ENCODE measurements at regions not wholly inside any gene's neighbourhood (a gene's known extent, or its start where the extent isn't known, plus 50 kb on each side); places are given as distances from the start of the nearest gene placed in this dataset.

- H3K9me3 ChIP-seq (ENCODE audit: control insufficient read depth, low read depth, low read length): peaks cover under 1% of the 10 kb centered on the region
These were observed 105.2 kb upstream of the RESF1 start for GRCh38 chr12:31853977-31854376.

More at GRCh38 chr12:31853977-31854376, 105.2 kb upstream of the RESF1 start:
- Histone ChIP-seq H2BK5ac (ENCODE audit: insufficient read length, low read length) (no peak overlapping the region), H2BK20ac (ENCODE audit: low read depth, low read length, poor library complexity, severe bottlenecking) (no peak overlapping the region), H3K4me1 (ENCODE audit: insufficient read depth, low read length) (no peaks in the 10 kb centered on the region), H2BK120ac (ENCODE audit: low read depth, low read length, poor library complexity, severe bottlenecking) (no peak overlapping the region), H3K27ac (ENCODE audit: insufficient read length, low read depth, low read length) (no peak overlapping the region), H3T11ph (ENCODE audit: low read length) (no peak overlapping the region), H3K14ac (ENCODE audit: insufficient read depth, low read length) (no peak overlapping the region), H2BK15ac (ENCODE audit: low read depth, low read length) (no peak overlapping the region), H4K91ac (ENCODE audit: insufficient read length, low read depth, low read length) (no peak overlapping the region), H3K4me2 (ENCODE audit: insufficient read depth, insufficient read length, low read length) (no peak overlapping the region), H3K23ac (ENCODE audit: insufficient read length, low read depth, low read length) (no peak overlapping the region), H4K8ac (replicated peaks; ENCODE audit: insufficient read length, low read depth, low read length) (no peak overlapping the region), H3K27me3 (ENCODE audit: insufficient read depth, low read length) (no peaks in the 10 kb centered on the region), H3K9ac (ENCODE audit: extremely low read depth, insufficient read length, low read length) (no peak overlapping the region), H3K79me1 (ENCODE audit: insufficient read depth, low read depth, low read length, poor library complexity, severe bottlenecking) (no peaks in the 10 kb centered on the region), H4K20me1 (ENCODE audit: control insufficient read depth, insufficient read depth, insufficient read length) (no peaks in the 10 kb centered on the region), H3K79me2 (ENCODE audit: insufficient read depth, low read length) (no peaks in the 10 kb centered on the region), H3K23me2 (ENCODE audit: insufficient read length, low read depth, low read length, poor library complexity, severe bottlenecking) (no peaks in the 10 kb centered on the region), H2AK5ac (ENCODE audit: insufficient read length, low read length) (no peak overlapping the region), H4K5ac (ENCODE audit: insufficient read length, low read depth, low read length) (no peak overlapping the region), H3K4ac (ENCODE audit: low read depth, low read length) (no peak overlapping the region), H3K18ac (ENCODE audit: insufficient read length, low read depth, low read length) (no peak overlapping the region), H2BK12ac (ENCODE audit: insufficient read length, low read depth, low read length) (no peak overlapping the region), H3K56ac (ENCODE audit: insufficient read length, low read depth, low read length) (no peak overlapping the region), H2AFZ (ENCODE audit: low read length) (no peak overlapping the region)
- Mint-ChIP-seq H3K9me3 (peaks cover 30 to 36% of the 10 kb centered on the region in 2 experiments), H3K27me3 (ENCODE audit: low read depth) (no peaks in the 10 kb centered on the region), H3K36me3 (ENCODE audit: insufficient read depth in 1 of 3, low read depth in 3 of 3) (peaks cover 18 to 20% (median 19%) of the 10 kb centered on the region in 3 experiments), H3K27ac (no peak overlapping the region), H3K4me3 (no peak overlapping the region), H3K4me1 (no peaks in the 10 kb centered on the region)
- TF ChIP-seq, protein P1, sequence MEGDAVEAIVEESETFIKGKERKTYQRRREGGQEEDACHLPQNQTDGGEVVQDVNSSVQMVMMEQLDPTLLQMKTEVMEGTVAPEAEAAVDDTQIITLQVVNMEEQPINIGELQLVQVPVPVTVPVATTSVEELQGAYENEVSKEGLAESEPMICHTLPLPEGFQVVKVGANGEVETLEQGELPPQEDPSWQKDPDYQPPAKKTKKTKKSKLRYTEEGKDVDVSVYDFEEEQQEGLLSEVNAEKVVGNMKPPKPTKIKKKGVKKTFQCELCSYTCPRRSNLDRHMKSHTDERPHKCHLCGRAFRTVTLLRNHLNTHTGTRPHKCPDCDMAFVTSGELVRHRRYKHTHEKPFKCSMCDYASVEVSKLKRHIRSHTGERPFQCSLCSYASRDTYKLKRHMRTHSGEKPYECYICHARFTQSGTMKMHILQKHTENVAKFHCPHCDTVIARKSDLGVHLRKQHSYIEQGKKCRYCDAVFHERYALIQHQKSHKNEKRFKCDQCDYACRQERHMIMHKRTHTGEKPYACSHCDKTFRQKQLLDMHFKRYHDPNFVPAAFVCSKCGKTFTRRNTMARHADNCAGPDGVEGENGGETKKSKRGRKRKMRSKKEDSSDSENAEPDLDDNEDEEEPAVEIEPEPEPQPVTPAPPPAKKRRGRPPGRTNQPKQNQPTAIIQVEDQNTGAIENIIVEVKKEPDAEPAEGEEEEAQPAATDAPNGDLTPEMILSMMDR (conservative IDR thresholded peaks at IDR 0.05): no peak
- DNase-seq: no peak
